Thoracic aorta (tissue), 2 donors: ENCODE measurements at regions not wholly inside any gene's neighbourhood (a gene's known extent, or its start where the extent isn't known, plus 50 kb on each side); places are given as distances from the start of the nearest gene placed in this dataset.

Experiments used
- ATAC-seq: fragments of 150-250 bp; one replicate; pipeline ENCODE4 v1.8.0; 2017; ENCODE audit warnings: low read depth; ENCODE audit not compliant: insufficient number of reproducible peaks, low FRiP score
- DNase-seq: peaks from one replicate; pipeline ENCODE4 v3.0.0-alpha.2; 2020; ENCODE audit warnings: low spot score
- H3K27ac ChIP-seq, 2 donors: fragments of 200-600 bp; sonication (generic); 1 replicate in 1 of 2; 2 replicates in 1 of 2; pipeline ENCODE4 v1.5.1; 2016; ENCODE audit warnings: mild to moderate bottlenecking in 2 of 2, moderate library complexity in 2 of 2
- H3K27me3 ChIP-seq: fragments of 200-600 bp; sonication (generic); replicated peaks from 2 replicates; pipeline ENCODE4 v1.6.0; 2016; ENCODE audit warnings: mild to moderate bottlenecking; ENCODE audit not compliant: insufficient read depth
- H3K36me3 ChIP-seq: fragments of 200-600 bp; sonication (generic); one replicate; pipeline ENCODE4 v1.5.1; 2016
- H3K4me1 ChIP-seq, 2 donors: fragments of 200-600 bp; sonication (generic); 1 replicate in 1 of 2; 2 replicates in 1 of 2; pipeline versions ENCODE4 v1.5.1 to v1.6.0; 2016; ENCODE audit warnings: low read depth in 2 of 2, mild to moderate bottlenecking in 1 of 2; ENCODE audit not compliant: control insufficient read depth in 1 of 2
- H3K4me3 ChIP-seq: fragments of 200-600 bp; sonication (generic); 2 replicates; pipeline ENCODE4 v1.5.1; 2016; ENCODE audit warnings: mild to moderate bottlenecking
- H3K9me3 ChIP-seq: fragments of 200-600 bp; sonication (generic); 2 replicates; pipeline ENCODE4 v1.5.1; 2016
- TF ChIP-seq, protein P1 (sequence below): fragments of 200-600 bp; sonication (generic); IDR thresholded peaks from one replicate; pipeline ENCODE4 v1.5.1; 2019; ENCODE audit warnings: antibody characterized with exemption

DNA sequence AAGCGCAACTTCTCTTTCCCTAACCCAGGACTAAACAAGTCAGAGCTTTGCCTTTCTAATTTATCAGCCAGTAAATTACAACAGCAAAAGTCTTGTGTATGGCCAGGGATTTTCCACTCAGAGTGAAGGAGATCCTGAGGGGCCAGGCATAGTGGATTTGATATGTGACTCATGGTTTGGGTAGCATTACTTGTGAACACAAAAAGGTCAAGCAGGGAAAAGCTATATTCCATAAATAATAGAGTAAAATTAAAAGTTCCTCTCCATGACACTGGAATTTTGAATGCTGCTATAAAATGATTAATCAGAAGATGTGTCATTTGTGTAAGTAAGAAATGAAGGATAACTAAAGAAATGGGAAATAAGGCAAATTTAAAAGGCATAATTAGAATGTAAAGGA is 284.8 kb downstream of the HLX start:
- Histone ChIP-seq H3K27ac (no peak overlapping the region), H3K36me3 (no peaks in the 10 kb centered on the region), H3K4me3 (no peak overlapping the region), H3K27me3 (no peaks in the 10 kb centered on the region), H3K9me3 (no peaks in the 10 kb centered on the region), H3K4me1 (peaks cover 3 to 14% of the 10 kb centered on the region in 2 donors)
- TF ChIP-seq, protein P1, sequence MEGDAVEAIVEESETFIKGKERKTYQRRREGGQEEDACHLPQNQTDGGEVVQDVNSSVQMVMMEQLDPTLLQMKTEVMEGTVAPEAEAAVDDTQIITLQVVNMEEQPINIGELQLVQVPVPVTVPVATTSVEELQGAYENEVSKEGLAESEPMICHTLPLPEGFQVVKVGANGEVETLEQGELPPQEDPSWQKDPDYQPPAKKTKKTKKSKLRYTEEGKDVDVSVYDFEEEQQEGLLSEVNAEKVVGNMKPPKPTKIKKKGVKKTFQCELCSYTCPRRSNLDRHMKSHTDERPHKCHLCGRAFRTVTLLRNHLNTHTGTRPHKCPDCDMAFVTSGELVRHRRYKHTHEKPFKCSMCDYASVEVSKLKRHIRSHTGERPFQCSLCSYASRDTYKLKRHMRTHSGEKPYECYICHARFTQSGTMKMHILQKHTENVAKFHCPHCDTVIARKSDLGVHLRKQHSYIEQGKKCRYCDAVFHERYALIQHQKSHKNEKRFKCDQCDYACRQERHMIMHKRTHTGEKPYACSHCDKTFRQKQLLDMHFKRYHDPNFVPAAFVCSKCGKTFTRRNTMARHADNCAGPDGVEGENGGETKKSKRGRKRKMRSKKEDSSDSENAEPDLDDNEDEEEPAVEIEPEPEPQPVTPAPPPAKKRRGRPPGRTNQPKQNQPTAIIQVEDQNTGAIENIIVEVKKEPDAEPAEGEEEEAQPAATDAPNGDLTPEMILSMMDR, result no peak
- DNase-seq (no peak), ATAC-seq (no peak)

DNA sequence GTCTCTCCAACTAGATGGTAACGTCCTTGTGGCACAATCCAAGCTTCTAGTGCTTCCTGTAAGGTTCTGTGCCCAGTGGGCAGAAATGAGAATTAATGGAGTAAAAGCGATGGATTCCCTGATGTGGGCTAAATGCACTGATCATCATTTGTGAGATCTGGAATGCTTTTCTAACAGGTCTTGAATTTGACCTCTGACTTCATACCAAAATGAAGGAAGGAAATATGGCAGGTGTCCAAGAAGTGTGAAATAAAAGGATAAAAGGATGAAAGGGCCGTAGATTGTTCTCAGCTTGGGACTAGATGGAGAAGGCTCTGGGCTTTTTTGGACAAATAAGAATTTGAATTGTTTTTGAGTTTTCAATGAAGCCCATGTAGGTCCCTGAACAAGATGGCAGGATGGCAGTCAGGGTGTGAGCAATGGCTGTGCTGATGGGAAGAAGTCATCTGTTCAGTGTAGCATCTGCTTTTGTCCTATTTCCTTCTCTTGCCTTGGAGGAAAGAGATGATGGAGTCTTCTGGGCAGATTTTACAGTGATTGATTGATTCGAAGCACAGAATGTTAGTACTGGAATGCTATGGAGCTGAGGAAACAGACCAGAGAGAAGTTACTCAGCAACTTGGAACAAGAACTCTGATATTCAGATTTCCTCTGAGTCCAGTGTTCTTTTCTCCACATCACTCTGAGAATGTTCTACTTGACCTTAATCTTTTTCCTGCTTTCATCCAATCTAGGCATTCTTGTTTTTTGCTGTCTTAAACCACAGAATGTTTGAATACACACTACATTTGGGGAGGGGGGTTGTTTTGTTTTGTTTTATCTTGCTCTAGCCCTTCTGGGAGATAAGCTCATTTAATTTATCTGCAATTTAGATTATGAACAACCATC is 286.0 kb downstream of the HLX start:
- no peak overlapping the region for H3K27ac ChIP-seq
- TF ChIP-seq, protein P1, result no peak
- no peak for ATAC-seq

DNA sequence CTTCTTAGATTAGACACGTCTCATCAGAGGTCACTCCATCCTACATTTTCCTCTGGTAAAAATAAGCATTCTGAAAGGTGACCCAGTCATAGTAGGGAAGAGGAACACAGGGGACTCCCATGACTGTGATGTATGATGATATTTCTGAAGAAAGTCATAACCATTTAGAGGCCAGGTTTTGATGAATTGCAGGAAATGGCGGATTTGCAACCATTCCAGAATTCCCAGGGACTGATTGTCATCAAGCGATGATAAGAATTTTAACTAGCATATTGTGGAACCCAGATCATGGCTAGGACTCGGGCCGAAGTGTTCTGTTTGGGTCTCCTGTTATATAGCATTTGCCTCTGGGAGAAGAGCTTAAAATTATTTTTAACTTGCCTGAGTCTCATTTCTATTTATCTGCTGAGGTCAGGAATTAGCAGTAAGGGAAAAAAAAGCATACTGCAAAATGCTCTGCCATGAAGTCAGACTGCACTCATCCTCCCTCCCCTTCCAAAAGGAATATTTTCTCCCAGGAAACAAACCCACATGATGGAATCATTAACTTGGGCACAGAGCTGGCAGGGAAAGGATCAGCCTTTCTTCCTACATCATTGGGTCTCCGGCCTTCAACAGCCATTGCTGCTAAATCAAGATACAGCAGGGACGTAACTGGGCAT is 286.7 kb downstream of the HLX start:
- Histone ChIP-seq H3K9me3 (no peaks in the 10 kb centered on the region), H3K27ac (no peak overlapping the region), H3K36me3 (no peaks in the 10 kb centered on the region), H3K27me3 (no peaks in the 10 kb centered on the region), H3K4me3 (no peak overlapping the region), H3K4me1 (peaks cover 3 to 14% of the 10 kb centered on the region in 2 donors)
- TF ChIP-seq, protein P1, result no peak
- no peak for ATAC-seq
- DNase-seq, result no peak

More for the DNA sequence above, 286.0 kb downstream of the HLX start:
- Histone ChIP-seq H3K4me1 (peaks cover 3 to 14% of the 10 kb centered on the region in 2 donors), H3K9me3 (no peaks in the 10 kb centered on the region), H3K27me3 (no peaks in the 10 kb centered on the region), H3K4me3 (no peak overlapping the region), H3K36me3 (no peaks in the 10 kb centered on the region)
- DNase-seq, result no peak

DNA sequence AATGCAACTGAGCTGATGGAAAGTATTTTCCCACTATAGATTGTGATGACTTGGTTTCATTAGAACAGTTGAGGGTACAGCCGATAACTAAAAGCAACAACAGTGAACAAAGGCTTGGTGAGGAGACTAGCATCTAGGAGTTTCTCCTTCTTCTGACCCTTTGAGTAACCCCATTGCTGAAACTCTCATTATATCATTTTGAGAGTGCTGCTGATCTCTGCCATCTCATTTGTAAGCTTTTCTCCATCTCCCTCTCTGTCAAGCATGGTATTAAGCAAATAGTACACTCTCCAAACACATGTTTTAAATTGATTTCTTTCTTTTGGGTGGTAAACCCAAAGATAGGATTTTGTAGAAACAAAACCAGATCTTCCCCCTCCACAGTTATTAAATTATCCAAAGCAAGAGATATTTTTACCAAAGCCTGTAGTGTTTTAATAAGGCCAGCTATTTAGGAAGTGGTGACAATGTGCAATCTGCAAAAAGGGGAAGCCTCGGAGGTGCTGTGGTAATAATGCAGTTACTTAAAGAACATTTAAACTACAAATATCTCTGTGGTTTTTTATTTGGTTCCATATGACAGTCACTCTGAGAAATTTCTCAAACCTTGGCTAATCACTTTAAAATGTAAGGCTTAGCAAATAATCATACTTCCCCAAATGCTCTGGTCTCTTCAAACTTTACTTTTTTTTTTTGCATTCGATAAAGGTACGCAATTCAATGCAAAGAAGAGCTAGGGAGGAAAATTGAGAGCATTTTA is 287.5 kb downstream of the HLX start:
- Histone ChIP-seq H3K4me3 (no peak overlapping the region), H3K27ac (no peak overlapping the region), H3K9me3 (no peaks in the 10 kb centered on the region), H3K36me3 (no peaks in the 10 kb centered on the region), H3K4me1 (peaks cover 3 to 14% of the 10 kb centered on the region in 2 donors), H3K27me3 (no peaks in the 10 kb centered on the region)
- DNase-seq (no peak), ATAC-seq (no peak)
- TF ChIP-seq, protein P1, result no peak

DNA sequence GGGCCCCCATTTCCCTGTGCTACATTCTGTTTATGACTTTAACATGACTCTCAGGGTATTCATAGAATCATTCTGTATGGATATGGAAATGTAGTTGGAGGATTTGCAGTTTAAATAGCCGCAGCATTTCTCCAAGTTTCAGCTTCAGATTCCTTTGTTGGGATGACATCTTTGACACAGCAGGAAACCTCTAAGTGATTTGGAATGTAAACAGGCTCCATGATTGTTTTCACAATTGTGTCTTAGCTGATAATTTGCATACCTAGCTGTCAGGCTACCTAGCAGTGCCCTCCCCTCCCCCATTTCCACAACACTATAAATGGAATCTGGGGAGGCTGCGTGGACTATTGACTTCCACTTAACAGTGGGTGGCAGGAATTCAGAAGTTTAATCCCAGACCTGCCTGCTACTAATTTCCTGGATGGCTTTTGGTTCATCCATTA is 290.2 kb downstream of the HLX start:
- no peak overlapping the region for H3K27ac ChIP-seq
- TF ChIP-seq, protein P1, result no peak
- ATAC-seq, result no peak
- no peaks in the 10 kb centered on the region for H3K36me3 ChIP-seq
- H3K27me3 ChIP-seq, result no peaks in the 10 kb centered on the region
- DNase-seq, result no peak
- H3K4me3 ChIP-seq, result no peak overlapping the region
- H3K9me3 ChIP-seq, result no peaks in the 10 kb centered on the region
- peaks cover 0 to 9% of the 10 kb centered on the region in 2 donors for H3K4me1 ChIP-seq
